MCF 10A (cell line): ENCODE measurements at regions not wholly inside any gene's neighbourhood (a gene's known extent, or its start where the extent isn't known, plus 50 kb on each side); places are given as distances from the start of the nearest gene placed in this dataset.

Source experiments
- BruUV-seq: library from RNA; stranded (reverse); fragments of 400-500 nt; replicated peaks from 2 replicates; lab custom pipeline; 2021; lab: Mats Ljungman, UMichigan
- CTCF ChIA-PET: fragments of 300-600 bp; sonication (Branson Sonifier 250); formaldehyde crosslinking; extraction: SDS; loops from one replicate; lab custom pipeline; 2021; ENCODE audit warnings: antibody characterized with exemption, inconsistent platforms; lab: Yijun Ruan, JAX
- POLR2A ChIA-PET: fragments of 300-600, 350-650 bp; sonication (Branson Sonifier 250); formaldehyde crosslinking; extraction: SDS; loops from one replicate; lab custom pipeline; 2020; ENCODE audit warnings: antibody characterized with exemption, inconsistent platforms; lab: Yijun Ruan, JAX
- DNase-seq: peaks from one replicate; pipeline ENCODE4 v3.0.0-alpha.2; 2018; ENCODE audit not compliant: unreplicated experiment
- H3K27ac Mint-ChIP-seq: one replicate; pipeline ENCODE4 v1.8.0; 2022; ENCODE audit warnings: mild to moderate bottlenecking, low read depth, mixed read lengths; ENCODE audit not compliant: unreplicated experiment
- H3K27me3 Mint-ChIP-seq: one replicate; pipeline ENCODE4 v1.8.0; 2022; ENCODE audit warnings: mixed read lengths; ENCODE audit not compliant: insufficient read depth, unreplicated experiment
- H3K36me3 Mint-ChIP-seq: one replicate; pipeline ENCODE4 v1.8.0; 2022; ENCODE audit warnings: mild to moderate bottlenecking, moderate library complexity, mixed read lengths; ENCODE audit not compliant: insufficient read depth, unreplicated experiment
- H3K4me1 Mint-ChIP-seq: one replicate; pipeline ENCODE4 v1.8.0; 2022; ENCODE audit warnings: mixed read lengths; ENCODE audit not compliant: insufficient read depth, unreplicated experiment
- H3K4me3 Mint-ChIP-seq: one replicate; pipeline ENCODE4 v1.8.0; 2022; ENCODE audit warnings: mild to moderate bottlenecking, moderate library complexity, mixed read lengths; ENCODE audit not compliant: unreplicated experiment
- H3K9me3 Mint-ChIP-seq: one replicate; pipeline ENCODE4 v1.8.0; 2022; ENCODE audit warnings: mixed read lengths; ENCODE audit not compliant: unreplicated experiment
- intact Hi-C: fragments of 100-400 bp; cut with micrococcal nuclease; formaldehyde crosslinking; loops from 2 replicates; pipeline ENCODE4 v1.14.1; 2022
- TF ChIP-seq, protein P1 (sequence below): fragments of 200-600 bp; IDR thresholded peaks from one replicate; pipeline ENCODE4 v1.8.0; 2022; ENCODE audit warnings: antibody characterized with exemption, mild to moderate bottlenecking; ENCODE audit not compliant: unreplicated experiment

DNA sequence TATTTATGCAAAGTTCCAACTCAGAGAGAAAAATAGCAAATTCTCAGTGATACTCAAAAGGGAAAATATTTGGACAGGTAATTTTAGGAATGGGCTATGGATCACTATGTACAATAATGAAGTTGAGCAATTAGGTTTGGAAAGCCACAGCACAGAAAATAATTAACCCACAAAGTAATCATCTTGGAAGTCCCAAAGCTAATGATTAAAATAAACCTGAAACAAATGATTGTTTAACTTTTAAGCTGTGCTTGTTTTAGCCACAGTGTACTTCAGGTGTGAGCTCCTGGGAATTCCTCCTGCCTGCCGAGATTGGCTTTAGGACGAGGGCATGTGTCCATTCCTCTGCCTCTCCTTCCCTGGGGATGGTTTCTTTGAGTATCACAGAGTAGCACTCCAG is 403.9 kb downstream of the ZSWIM6 start:
- Mint-ChIP-seq H3K9me3 (no peaks in the 10 kb centered on the region), H3K4me1 (no peaks in the 10 kb centered on the region), H3K36me3 (no peaks in the 10 kb centered on the region), H3K27me3 (peaks cover 12% of the 10 kb centered on the region), H3K4me3 (no peak overlapping the region), H3K27ac (no peak overlapping the region)
- POLR2A ChIA-PET: interaction anchor here (0.7 kb wide), 1 partner anchor 71 kb away, joined by 3 read pairs; no protein-coding TSS in a partner anchor
- TF ChIP-seq, protein P1, sequence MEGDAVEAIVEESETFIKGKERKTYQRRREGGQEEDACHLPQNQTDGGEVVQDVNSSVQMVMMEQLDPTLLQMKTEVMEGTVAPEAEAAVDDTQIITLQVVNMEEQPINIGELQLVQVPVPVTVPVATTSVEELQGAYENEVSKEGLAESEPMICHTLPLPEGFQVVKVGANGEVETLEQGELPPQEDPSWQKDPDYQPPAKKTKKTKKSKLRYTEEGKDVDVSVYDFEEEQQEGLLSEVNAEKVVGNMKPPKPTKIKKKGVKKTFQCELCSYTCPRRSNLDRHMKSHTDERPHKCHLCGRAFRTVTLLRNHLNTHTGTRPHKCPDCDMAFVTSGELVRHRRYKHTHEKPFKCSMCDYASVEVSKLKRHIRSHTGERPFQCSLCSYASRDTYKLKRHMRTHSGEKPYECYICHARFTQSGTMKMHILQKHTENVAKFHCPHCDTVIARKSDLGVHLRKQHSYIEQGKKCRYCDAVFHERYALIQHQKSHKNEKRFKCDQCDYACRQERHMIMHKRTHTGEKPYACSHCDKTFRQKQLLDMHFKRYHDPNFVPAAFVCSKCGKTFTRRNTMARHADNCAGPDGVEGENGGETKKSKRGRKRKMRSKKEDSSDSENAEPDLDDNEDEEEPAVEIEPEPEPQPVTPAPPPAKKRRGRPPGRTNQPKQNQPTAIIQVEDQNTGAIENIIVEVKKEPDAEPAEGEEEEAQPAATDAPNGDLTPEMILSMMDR: no peak
- CTCF ChIA-PET: interaction anchor here (0.7 to 0.8 kb wide), 2 partner anchors 12 to 41 kb away, joined by 3 to 4 read pairs; no protein-coding TSS in a partner anchor
- no peak for DNase-seq
- BruUV-seq: no TSS peak
- intact Hi-C loops: no loop called here

DNA sequence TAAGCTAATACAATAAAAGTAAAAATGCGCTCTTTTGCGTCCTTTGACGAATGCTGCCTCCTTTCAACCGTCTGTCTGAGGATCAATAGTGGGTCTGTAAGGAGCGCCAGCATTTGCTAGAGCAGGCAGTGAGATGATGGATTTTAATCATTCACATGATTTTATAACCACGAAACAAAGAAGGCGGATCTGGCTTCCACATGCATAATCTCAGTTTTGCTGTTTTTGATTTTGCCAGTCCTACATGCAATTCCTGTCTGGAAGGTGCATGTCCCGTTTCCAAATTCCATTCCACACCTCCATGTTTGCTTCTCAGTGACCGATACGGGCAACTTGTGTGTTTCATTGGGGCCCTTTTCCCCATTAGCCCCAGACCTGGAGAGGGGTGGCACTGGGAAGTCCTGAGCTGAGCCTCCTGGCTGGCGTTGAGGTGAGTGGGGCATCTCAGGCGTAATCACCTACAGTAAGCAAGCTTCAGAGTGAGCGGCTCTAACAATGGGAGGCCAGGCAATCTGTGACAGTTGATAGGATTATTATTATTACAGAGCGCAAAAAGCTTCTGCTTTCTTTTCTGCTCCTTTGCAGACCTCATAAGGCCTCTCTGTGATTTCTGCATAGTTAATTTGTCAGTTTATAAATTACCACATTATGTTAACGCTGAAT is 405.4 kb downstream of the ZSWIM6 start:
- TF ChIP-seq, protein P1: no peak
- intact Hi-C loops: no loop called here
- Mint-ChIP-seq H3K36me3 (no peaks in the 10 kb centered on the region), H3K4me3 (no peak overlapping the region), H3K9me3 (no peaks in the 10 kb centered on the region), H3K27ac (no peak overlapping the region), H3K4me1 (no peaks in the 10 kb centered on the region), H3K27me3 (no peaks in the 10 kb centered on the region)
- ChIA-PET CTCF (interaction anchor here (0.6 kb wide), 1 partner anchor 1403 kb away, joined by 3 read pairs; no protein-coding TSS in a partner anchor), POLR2A (no interaction called here)
- no peak for DNase-seq
- BruUV-seq: no TSS peak

DNA sequence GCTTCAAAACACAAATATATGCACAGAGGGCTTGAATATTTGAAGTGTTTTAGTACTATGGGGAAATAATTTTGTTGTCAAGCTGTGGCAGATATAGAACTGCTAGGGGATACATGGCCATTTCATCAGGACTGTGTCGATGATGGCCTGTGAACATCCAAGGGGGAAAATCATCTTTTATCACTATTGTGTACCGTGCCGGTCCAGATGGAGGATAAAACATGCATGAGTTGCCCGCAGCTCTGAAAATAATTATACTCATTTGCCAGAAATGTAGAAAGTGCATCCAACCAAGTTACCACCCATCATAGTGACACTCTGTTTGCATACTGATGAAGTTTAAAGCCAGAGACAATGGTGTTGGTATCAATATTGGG is 405.9 kb downstream of the ZSWIM6 start:
- intact Hi-C loops: no loop called here
- Mint-ChIP-seq H3K4me1 (no peaks in the 10 kb centered on the region), H3K27ac (no peak overlapping the region), H3K27me3 (no peaks in the 10 kb centered on the region), H3K36me3 (no peaks in the 10 kb centered on the region), H3K4me3 (no peak overlapping the region), H3K9me3 (no peaks in the 10 kb centered on the region)
- no TSS peak for BruUV-seq
- DNase-seq: no peak
- ChIA-PET POLR2A (no interaction called here), CTCF (no interaction called here)
- TF ChIP-seq, protein P1: no peak

DNA sequence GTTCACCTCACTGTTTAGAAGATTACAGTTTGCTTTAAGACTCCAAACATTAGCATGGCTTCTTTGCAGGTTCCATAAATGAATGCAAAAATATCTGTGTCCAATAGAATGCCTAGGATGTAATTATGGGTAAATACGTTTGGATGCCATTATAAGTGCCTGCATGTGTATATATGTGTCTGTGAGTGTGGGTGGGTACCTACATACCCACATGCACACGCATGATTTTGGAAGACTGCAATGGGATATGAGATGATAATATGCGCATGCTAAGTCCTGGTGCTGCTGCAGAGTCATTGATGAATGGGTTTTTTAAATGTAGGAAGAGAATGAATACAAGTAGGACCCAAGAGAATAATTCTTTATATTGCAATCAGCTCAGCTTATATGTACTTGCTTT is 406.4 kb downstream of the ZSWIM6 start:
- no peak for DNase-seq
- intact Hi-C loops: no loop called here
- BruUV-seq: no TSS peak
- TF ChIP-seq, protein P1: no peak
- CTCF ChIA-PET: no interaction called here
- no peaks in the 10 kb centered on the region for H3K36me3 Mint-ChIP-seq
- H3K9me3 Mint-ChIP-seq: no peaks in the 10 kb centered on the region
- H3K4me3 Mint-ChIP-seq: no peak overlapping the region
- no peaks in the 10 kb centered on the region for H3K27me3 Mint-ChIP-seq
- POLR2A ChIA-PET: no interaction called here
- H3K27ac Mint-ChIP-seq: no peak overlapping the region
- H3K4me1 Mint-ChIP-seq: no peaks in the 10 kb centered on the region
